OCI-LY7 (cell line): ENCODE measurements at regions not wholly inside any gene's neighbourhood (a gene's known extent, or its start where the extent isn't known, plus 50 kb on each side); places are given as distances from the start of the nearest gene placed in this dataset.

Experiments used
- BruUV-seq: library from RNA; stranded (reverse); fragments of 400-500 nt; replicated peaks from 2 replicates; lab custom pipeline; 2021; lab: Mats Ljungman, UMichigan
- CTCF ChIA-PET: fragments of 300-600 bp; sonication (Branson Sonifier 250); formaldehyde crosslinking; loops from one replicate; lab custom pipeline; 2022; ENCODE audit warnings: antibody characterized with exemption; ENCODE audit not compliant: unreplicated experiment; lab: Charles Lee
- POLR2A ChIA-PET: fragments of 300-600 bp; sonication (Branson Sonifier 250); formaldehyde crosslinking; loops from one replicate; lab custom pipeline; 2022; ENCODE audit warnings: antibody characterized with exemption; lab: Charles Lee
- DNase-seq: peaks from one replicate; pipeline ENCODE4 v3.0.0-alpha.2; 2015; ENCODE audit warnings: low spot score
- H2AFZ ChIP-seq: fragments of 200-600 bp; sonication (generic), shearing (Covaris generic); 2 replicates; pipeline ENCODE4 v1.6.1; 2014; ENCODE audit warnings: mild to moderate bottlenecking, antibody characterized with exemption, low read length, moderate library complexity
- H3K27ac ChIP-seq: fragments of 200-600 bp; sonication (generic); 2 replicates; pipeline ENCODE4 v1.5.1; 2014; ENCODE audit warnings: mixed run types, low read depth, mild to moderate bottlenecking, moderate library complexity, low read length, inconsistent platforms; ENCODE audit not compliant: poor library complexity, severe bottlenecking
- H3K36me3 ChIP-seq: fragments of 200-600 bp; sonication (generic); 2 replicates; pipeline ENCODE4 v1.6.1; 2014; ENCODE audit warnings: mild to moderate bottlenecking, antibody characterized with exemption, low read length, moderate library complexity, mixed read lengths; ENCODE audit not compliant: insufficient read depth
- H3K4me1 ChIP-seq: fragments of 200-600 bp; sonication (generic); 2 replicates; pipeline ENCODE4 v1.5.1; 2014; ENCODE audit warnings: mild to moderate bottlenecking, low read length; ENCODE audit not compliant: insufficient read depth, poor library complexity, severe bottlenecking
- H3K4me2 ChIP-seq: fragments of 200-600 bp; sonication (generic); 2 replicates; pipeline ENCODE4 v1.6.1; 2014; ENCODE audit warnings: mild to moderate bottlenecking, low read length
- H3K4me3 ChIP-seq: fragments of 200-600 bp; sonication (generic); 2 replicates; pipeline ENCODE4 v1.5.1; 2014; ENCODE audit warnings: mild to moderate bottlenecking, low read depth, low read length; ENCODE audit not compliant: poor library complexity, severe bottlenecking
- H3K79me2 ChIP-seq: fragments of 200-600 bp; sonication (generic); 2 replicates; pipeline ENCODE4 v1.6.1; 2016; ENCODE audit warnings: low read depth, mild to moderate bottlenecking, low read length, moderate library complexity, mixed read lengths; ENCODE audit not compliant: insufficient read depth
- H3K9me2 ChIP-seq: fragments of 200-600 bp; sonication (generic); 2 replicates; pipeline ENCODE4 v1.6.1; 2016; ENCODE audit warnings: mild to moderate bottlenecking, low read length, mixed read lengths; ENCODE audit not compliant: insufficient read depth
- H3K9me3 ChIP-seq: fragments of 200-600 bp; sonication (generic); 2 replicates; pipeline ENCODE4 v1.6.1; 2014; ENCODE audit warnings: mild to moderate bottlenecking, mixed run types, low read length, mixed read lengths
- H4K20me1 ChIP-seq: fragments of 200-600 bp; sonication (generic); 2 replicates; pipeline ENCODE4 v1.6.1; 2014; ENCODE audit warnings: mild to moderate bottlenecking, antibody characterized with exemption, low read length, moderate library complexity, mixed read lengths; ENCODE audit not compliant: insufficient read depth
- EZH2phosphoT487 ChIP-seq: fragments of 200-600 bp; sonication (generic); IDR thresholded peaks from 2 replicates; pipeline ENCODE4 v1.6.1; 2018; ENCODE audit warnings: low read depth, borderline replicate concordance, mild to moderate bottlenecking, mixed run types, antibody characterized with exemption, low read length, moderate library complexity, mixed read lengths
- intact Hi-C: fragments of 100-400 bp; cut with micrococcal nuclease; formaldehyde crosslinking; loops from one replicate; pipeline ENCODE4 v1.10.0; 2022; ENCODE audit not compliant: unreplicated experiment
- TF ChIP-seq, protein P1 (sequence below): fragments of 200-600 bp; sonication (generic); conservative IDR thresholded peaks from 2 replicates; pipeline ENCODE4 v1.5.1; 2014; ENCODE audit warnings: mild to moderate bottlenecking, antibody characterized with exemption, low read length, moderate library complexity, mixed read lengths

GRCh38 chr2:8398040-8398668 lies 283.7 kb upstream of the ID2 start:
- no TSS peak for BruUV-seq
- intact Hi-C loops: no loop called here
- Histone ChIP-seq H3K9me2 (no peaks in the 10 kb centered on the region), H3K9me3 (no peaks in the 10 kb centered on the region), H3K4me1 (no peaks in the 10 kb centered on the region), H3K36me3 (no peaks in the 10 kb centered on the region; the same call in 1 of the 2 replicates), H2AFZ (no peak overlapping the region), H3K79me2 (no peaks in the 10 kb centered on the region), H3K27ac (no peak overlapping the region), H4K20me1 (no peaks in the 10 kb centered on the region), H3K4me2 (no peak overlapping the region), H3K4me3 (no peak overlapping the region)
- POLR2A ChIA-PET: no interaction called here
- no peak for TF ChIP-seq EZH2phosphoT487
- DNase-seq: no peak
- CTCF ChIA-PET: no interaction called here

GRCh38 chr2:8399731-8400130 lies 282.1 kb upstream of the ID2 start:
- Histone ChIP-seq H3K4me3 (no peak overlapping the region), H3K9me2 (no peaks in the 10 kb centered on the region), H3K79me2 (no peaks in the 10 kb centered on the region), H3K9me3 (no peaks in the 10 kb centered on the region), H3K4me1 (no peaks in the 10 kb centered on the region), H3K4me2 (no peak overlapping the region), H4K20me1 (no peaks in the 10 kb centered on the region), H3K36me3 (no peaks in the 10 kb centered on the region), H2AFZ (no peak overlapping the region), H3K27ac (no peak overlapping the region)
- no peak for DNase-seq
- no TSS peak for BruUV-seq
- TF ChIP-seq EZH2phosphoT487: no peak
- TF ChIP-seq, protein P1, sequence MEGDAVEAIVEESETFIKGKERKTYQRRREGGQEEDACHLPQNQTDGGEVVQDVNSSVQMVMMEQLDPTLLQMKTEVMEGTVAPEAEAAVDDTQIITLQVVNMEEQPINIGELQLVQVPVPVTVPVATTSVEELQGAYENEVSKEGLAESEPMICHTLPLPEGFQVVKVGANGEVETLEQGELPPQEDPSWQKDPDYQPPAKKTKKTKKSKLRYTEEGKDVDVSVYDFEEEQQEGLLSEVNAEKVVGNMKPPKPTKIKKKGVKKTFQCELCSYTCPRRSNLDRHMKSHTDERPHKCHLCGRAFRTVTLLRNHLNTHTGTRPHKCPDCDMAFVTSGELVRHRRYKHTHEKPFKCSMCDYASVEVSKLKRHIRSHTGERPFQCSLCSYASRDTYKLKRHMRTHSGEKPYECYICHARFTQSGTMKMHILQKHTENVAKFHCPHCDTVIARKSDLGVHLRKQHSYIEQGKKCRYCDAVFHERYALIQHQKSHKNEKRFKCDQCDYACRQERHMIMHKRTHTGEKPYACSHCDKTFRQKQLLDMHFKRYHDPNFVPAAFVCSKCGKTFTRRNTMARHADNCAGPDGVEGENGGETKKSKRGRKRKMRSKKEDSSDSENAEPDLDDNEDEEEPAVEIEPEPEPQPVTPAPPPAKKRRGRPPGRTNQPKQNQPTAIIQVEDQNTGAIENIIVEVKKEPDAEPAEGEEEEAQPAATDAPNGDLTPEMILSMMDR: no peak
- ChIA-PET CTCF (no interaction called here), POLR2A (no interaction called here)
- intact Hi-C loops: no loop called here

DNA sequence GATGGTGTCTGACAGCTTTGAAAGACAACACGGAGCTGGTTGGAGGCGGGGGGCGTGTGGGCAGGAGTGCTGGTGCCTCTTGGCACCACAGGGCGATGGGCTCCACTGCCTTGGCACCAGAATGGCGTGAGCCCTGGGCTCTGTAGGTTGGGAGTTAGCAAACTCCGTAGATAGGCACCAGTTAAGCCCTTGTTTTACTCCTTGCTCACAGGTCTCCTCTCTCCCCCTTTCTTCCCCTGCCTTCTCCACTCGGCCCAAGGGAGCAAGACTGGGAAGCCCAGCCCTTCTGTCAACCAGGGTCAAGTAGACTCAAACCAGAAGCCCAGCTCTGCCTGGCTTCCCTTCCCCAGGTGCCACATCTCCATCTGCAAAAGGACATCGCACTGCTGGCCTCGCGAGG lies 281.7 kb upstream of the ID2 start:
- Histone ChIP-seq H3K9me2 (no peaks in the 10 kb centered on the region), H3K36me3 (no peaks in the 10 kb centered on the region), H3K79me2 (no peaks in the 10 kb centered on the region), H3K4me2 (no peak overlapping the region), H3K9me3 (no peaks in the 10 kb centered on the region), H4K20me1 (no peaks in the 10 kb centered on the region), H3K4me3 (no peak overlapping the region), H3K4me1 (no peaks in the 10 kb centered on the region), H2AFZ (no peak overlapping the region), H3K27ac (no peak overlapping the region)
- no TSS peak for BruUV-seq
- intact Hi-C loops: no loop called here
- TF ChIP-seq, protein P1: no peak
- TF ChIP-seq EZH2phosphoT487: no peak
- DNase-seq: no peak
- ChIA-PET POLR2A (no interaction called here), CTCF (no interaction called here)
